ENCODE measurements at regions not wholly inside any gene's neighbourhood (a gene's known extent, or its start where the extent isn't known, plus 50 kb on each side); places are given as distances from the start of the nearest gene placed in this dataset.

DNA sequence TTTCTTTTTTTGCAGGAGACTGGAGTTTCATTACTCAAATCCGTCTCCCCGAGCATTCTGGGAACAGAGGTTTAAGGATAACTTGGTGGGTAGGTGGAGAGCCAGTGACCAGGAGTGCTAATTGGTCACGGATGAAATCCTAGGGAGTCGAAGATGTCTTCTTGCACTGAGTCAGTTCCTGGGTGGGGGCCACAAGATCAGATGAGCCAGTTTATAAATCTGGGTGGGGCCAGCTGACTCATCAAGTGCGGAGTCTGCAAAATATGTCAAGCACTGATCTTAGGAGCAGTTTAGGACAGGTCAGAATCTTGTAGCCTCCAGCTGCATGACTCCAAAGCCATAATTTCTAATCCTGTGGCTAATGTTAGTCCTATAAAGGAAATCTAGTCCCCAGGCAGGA, 741.3 kb downstream of the PCDH7 start:
- Histone ChIP-seq H3K27me3 (replicated peaks in 1 of 4; ENCODE audit: control insufficient read depth in 3 of 4, extremely low read depth in 1 of 4, insufficient read depth in 3 of 4, low read length in 3 of 4) (no peaks in the 10 kb centered on the region), H2BK20ac (ENCODE audit: low read length) (no peak overlapping the region), H3K4me2 (ENCODE audit: insufficient read depth in 1 of 2, low read depth in 2 of 2, low read length in 2 of 2) (no peak overlapping the region), H2AK5ac (ENCODE audit: low read depth, low read length) (no peak overlapping the region), H3K9ac (replicated peaks in 1 of 4; ENCODE audit: extremely low read depth in 1 of 4, low read depth in 3 of 4, low read length in 3 of 4) (no peak overlapping the region), H2AFZ (ENCODE audit: low read length) (no peak overlapping the region), H2BK5ac (ENCODE audit: low read depth, low read length) (no peak overlapping the region), H3K4me1 (replicated peaks in 1 of 4; ENCODE audit: control insufficient read depth in 3 of 4, insufficient read depth in 4 of 4, low read length in 3 of 4) (no peaks in the 10 kb centered on the region), H3K79me1 (ENCODE audit: low read depth, low read length) (no peaks in the 10 kb centered on the region), H2BK15ac (ENCODE audit: low read length) (no peak overlapping the region), H3K23ac (ENCODE audit: insufficient read length) (no peak overlapping the region), H3K4me3 (ENCODE audit: extremely low read depth in 1 of 4, insufficient read depth in 2 of 4, low read depth in 3 of 4, low read length in 4 of 4) (no peak overlapping the region), H3K9me3 (ENCODE audit: insufficient read depth in 2 of 2, low read depth in 1 of 2, low read length in 1 of 2) (peaks cover 0 to 4% of the 10 kb centered on the region in 2 experiments; a peak in 1 of 4 replicates), H3K4ac (replicated peaks; ENCODE audit: insufficient read length, low read depth, low read length) (no peak overlapping the region), H3K27ac (ENCODE audit: low read depth, low read length) (no peak overlapping the region), H3K36me3 (ENCODE audit: control insufficient read depth in 2 of 4, insufficient read depth in 4 of 4, low read length in 3 of 4) (no peaks in the 10 kb centered on the region), H3K18ac (ENCODE audit: extremely low read depth, low read length) (no peak overlapping the region), H4K20me1 (replicated peaks in 1 of 2; ENCODE audit: control insufficient read depth in 1 of 2, insufficient read depth in 2 of 2, low read length in 2 of 2) (no peaks in the 10 kb centered on the region), H3K56ac (replicated peaks; ENCODE audit: insufficient read length, low read depth, low read length) (no peak overlapping the region), H2BK12ac (ENCODE audit: low read depth, low read length) (no peak overlapping the region), H3K79me2 (ENCODE audit: control insufficient read depth in 1 of 2, insufficient read depth in 2 of 2, low read length in 2 of 2) (no peaks in the 10 kb centered on the region), H4K8ac (ENCODE audit: extremely low read depth, insufficient read depth, low read length) (no peak overlapping the region), H4K5ac (ENCODE audit: insufficient read length, low read depth, low read length) (no peak overlapping the region), H4K91ac (replicated peaks; ENCODE audit: insufficient read length, low read length) (no peak overlapping the region), H2BK120ac (replicated peaks; ENCODE audit: low read depth, low read length) (no peak overlapping the region), H3K23me2 (ENCODE audit: low read depth, low read length) (peaks cover 2% of the 10 kb centered on the region; the same call in 1 of the 2 replicates), H3K14ac (ENCODE audit: insufficient read length) (no peak overlapping the region)
- POLR2A ChIA-PET (ENCODE audit: partially characterized antibody), result no interaction called here
- no peak for DNase-seq (ENCODE audit: low read depth in 1 of 2, low spot score in 2 of 2)
- CTCF ChIA-PET (ENCODE audit: partially characterized antibody), result no interaction called here
- WGBS, 2 experiments (ENCODE audit: extremely low coverage in 1 of 2, insufficient coverage in 1 of 2, insufficient read length in 1 of 2, insufficient replicate concordance in 2 of 2, low coverage in 1 of 2, low lambda C conversion rate in 2 of 2, missing lambda C conversion rate in 1 of 2), result 96% methylated on average over 5 of the region's 5 CpGs; no CpG with 5 or more reads in 1 of the 2 experiments
- FAIRE-seq, result no peak
- no peak for TF ChIP-seq NANOG (IDR thresholded peaks at IDR 0.05; ENCODE audit: insufficient read depth, low read depth, low read length, poor library complexity, severe bottlenecking)
- no peak for TF ChIP-seq BRCA1 (IDR thresholded peaks at IDR 0.05; ENCODE audit: low read depth, low read length)
- TF ChIP-seq SP1 (IDR thresholded peaks at IDR 0.05; ENCODE audit: low read depth, low read length), result no peak
- TF ChIP-seq SUZ12 (IDR thresholded peaks at IDR 0.05; ENCODE audit: low read length), result no peak
- TF ChIP-seq EZH2 (IDR thresholded peaks at IDR 0.05; ENCODE audit: low read depth, low read length, severe bottlenecking), result no peak
- TF ChIP-seq PHF8 (conservative IDR thresholded peaks at IDR 0.05; ENCODE audit: low read depth, low read length), result no peak
- TF ChIP-seq KDM4A (IDR thresholded peaks at IDR 0.05; ENCODE audit: low read depth, low read length, severe bottlenecking), result no peak
- no peak for TF ChIP-seq RBBP5 (IDR thresholded peaks at IDR 0.05; ENCODE audit: borderline replicate concordance, low read depth, low read length)
- TF ChIP-seq, protein P1, sequence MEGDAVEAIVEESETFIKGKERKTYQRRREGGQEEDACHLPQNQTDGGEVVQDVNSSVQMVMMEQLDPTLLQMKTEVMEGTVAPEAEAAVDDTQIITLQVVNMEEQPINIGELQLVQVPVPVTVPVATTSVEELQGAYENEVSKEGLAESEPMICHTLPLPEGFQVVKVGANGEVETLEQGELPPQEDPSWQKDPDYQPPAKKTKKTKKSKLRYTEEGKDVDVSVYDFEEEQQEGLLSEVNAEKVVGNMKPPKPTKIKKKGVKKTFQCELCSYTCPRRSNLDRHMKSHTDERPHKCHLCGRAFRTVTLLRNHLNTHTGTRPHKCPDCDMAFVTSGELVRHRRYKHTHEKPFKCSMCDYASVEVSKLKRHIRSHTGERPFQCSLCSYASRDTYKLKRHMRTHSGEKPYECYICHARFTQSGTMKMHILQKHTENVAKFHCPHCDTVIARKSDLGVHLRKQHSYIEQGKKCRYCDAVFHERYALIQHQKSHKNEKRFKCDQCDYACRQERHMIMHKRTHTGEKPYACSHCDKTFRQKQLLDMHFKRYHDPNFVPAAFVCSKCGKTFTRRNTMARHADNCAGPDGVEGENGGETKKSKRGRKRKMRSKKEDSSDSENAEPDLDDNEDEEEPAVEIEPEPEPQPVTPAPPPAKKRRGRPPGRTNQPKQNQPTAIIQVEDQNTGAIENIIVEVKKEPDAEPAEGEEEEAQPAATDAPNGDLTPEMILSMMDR (IDR thresholded peaks at IDR 0.05; ENCODE audit: control extremely low read depth in 1 of 3, insufficient read depth in 1 of 3, low read depth in 1 of 3, low read length in 3 of 3), result no peak
- TF ChIP-seq, protein P2, sequence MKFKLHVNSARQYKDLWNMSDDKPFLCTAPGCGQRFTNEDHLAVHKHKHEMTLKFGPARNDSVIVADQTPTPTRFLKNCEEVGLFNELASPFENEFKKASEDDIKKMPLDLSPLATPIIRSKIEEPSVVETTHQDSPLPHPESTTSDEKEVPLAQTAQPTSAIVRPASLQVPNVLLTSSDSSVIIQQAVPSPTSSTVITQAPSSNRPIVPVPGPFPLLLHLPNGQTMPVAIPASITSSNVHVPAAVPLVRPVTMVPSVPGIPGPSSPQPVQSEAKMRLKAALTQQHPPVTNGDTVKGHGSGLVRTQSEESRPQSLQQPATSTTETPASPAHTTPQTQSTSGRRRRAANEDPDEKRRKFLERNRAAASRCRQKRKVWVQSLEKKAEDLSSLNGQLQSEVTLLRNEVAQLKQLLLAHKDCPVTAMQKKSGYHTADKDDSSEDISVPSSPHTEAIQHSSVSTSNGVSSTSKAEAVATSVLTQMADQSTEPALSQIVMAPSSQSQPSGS (IDR thresholded peaks at IDR 0.05; ENCODE audit: low read length), result no peak
